GM12873 (cell line): ENCODE measurements at regions not wholly inside any gene's neighbourhood (a gene's known extent, or its start where the extent isn't known, plus 50 kb on each side); places are given as distances from the start of the nearest gene placed in this dataset.

Source experiments
- CTCF ChIP-seq: IDR thresholded peaks from 2 replicates; pipeline ENCODE4 v1.5.1; 2012; ENCODE audit warnings: low read depth, mild to moderate bottlenecking, moderate library complexity, low read length, control low read depth; ENCODE audit not compliant: insufficient read depth; ENCODE audit errors: missing control alignments

GRCh38 chr4:89357787-89358186 is 50.2 kb upstream of the GPRIN3 start:
- TF ChIP-seq CTCF = no peak
